22Rv1 (cell line): ENCODE measurements at regions not wholly inside any gene's neighbourhood (a gene's known extent, or its start where the extent isn't known, plus 50 kb on each side); places are given as distances from the start of the nearest gene placed in this dataset.

Experiments used
- H3K27ac ChIP-seq: fragments of 450-650 bp; 2 replicates; pipeline ENCODE4 v1.5.1; 2017
- CTCF ChIP-seq: fragments of 450-650 bp; IDR thresholded peaks from 2 replicates; pipeline ENCODE4 v1.5.1; 2017; ENCODE audit warnings: mild to moderate bottlenecking
- ZFX ChIP-seq: fragments of 450-650 bp; IDR thresholded peaks from 2 replicates; pipeline ENCODE4 v1.6.1; 2017; ENCODE audit warnings: antibody characterized with exemption, borderline replicate concordance

- no peak overlapping the region for H3K27ac ChIP-seq
- TF ChIP-seq ZFX = no peak
- no peak for TF ChIP-seq CTCF
Observed at GRCh38 chr5:125564317-125564975, 818.0 kb upstream of the ZNF608 start.

GRCh38 chr5:125574491-125575044 is 828.1 kb upstream of the ZNF608 start:
- TF ChIP-seq CTCF = no peak
- no peak for TF ChIP-seq ZFX
- no peak overlapping the region for H3K27ac ChIP-seq

- H3K27ac ChIP-seq = no peak overlapping the region
- TF ChIP-seq ZFX = no peak
- TF ChIP-seq CTCF = no peak
Observed at GRCh38 chr5:125575171-125575890, 828.9 kb upstream of the ZNF608 start.

GRCh38 chr5:125575891-125576505 is 829.6 kb upstream of the ZNF608 start:
- no peak overlapping the region for H3K27ac ChIP-seq
- no peak for TF ChIP-seq ZFX
- no peak for TF ChIP-seq CTCF

GRCh38 chr5:125576822-125577221 is 830.4 kb upstream of the ZNF608 start:
- H3K27ac ChIP-seq = no peak overlapping the region
- TF ChIP-seq ZFX (no peak), CTCF (no peak)

GRCh38 chr5:125578551-125578950 is 832.1 kb upstream of the ZNF608 start:
- TF ChIP-seq ZFX (no peak), CTCF (no peak)

More at GRCh38 chr5:125578551-125578950, 832.1 kb upstream of the ZNF608 start:
- no peak overlapping the region for H3K27ac ChIP-seq
